PC-3 (cell line): ENCODE measurements at regions not wholly inside any gene's neighbourhood (a gene's known extent, or its start where the extent isn't known, plus 50 kb on each side); places are given as distances from the start of the nearest gene placed in this dataset.

ENCODE experiments used
- ATAC-seq: fragments of 200-7000 bp; cut with Tn5 transposase; 2 replicates; pipeline ENCODE4 v1.9.1; 2020; ENCODE audit warnings: mild to moderate bottlenecking, moderate library complexity
- BruUV-seq: library from RNA; stranded (reverse); fragments of 400-500 nt; replicated peaks from 2 replicates; lab custom pipeline; 2021; lab: Mats Ljungman, UMichigan
- CTCF ChIA-PET: fragments of 300-600 bp; sonication (Branson Sonifier 250); formaldehyde crosslinking; loops from one replicate; lab custom pipeline; 2022; ENCODE audit warnings: antibody characterized with exemption; lab: Charles Lee
- POLR2A ChIA-PET: fragments of 300-600 bp; sonication (Branson Sonifier 250); formaldehyde crosslinking; loops from one replicate; lab custom pipeline; 2022; ENCODE audit warnings: antibody characterized with exemption; ENCODE audit not compliant: unreplicated experiment; lab: Charles Lee
- DNase-seq: peaks from one replicate; pipeline ENCODE4 v3.0.0-alpha.2; 2015
- H2AFZ ChIP-seq: fragments of 300-600 bp; sonication (generic); 2 replicates; pipeline ENCODE4 v1.6.0; 2016; ENCODE audit warnings: antibody characterized with exemption, low read length
- H3F3A ChIP-seq: fragments of 300-600 bp; sonication (generic); one replicate; pipeline ENCODE4 v1.6.0; 2017; ENCODE audit warnings: antibody characterized with exemption, low read length, control low read depth, mild to moderate bottlenecking; ENCODE audit not compliant: unreplicated experiment
- H3K27ac ChIP-seq: fragments of 300-600 bp; sonication (generic); 2 replicates; pipeline ENCODE4 v1.5.1; 2016; ENCODE audit warnings: mild to moderate bottlenecking, low read length
- H3K27me3 ChIP-seq: fragments of 300-600 bp; sonication (generic); 2 replicates; pipeline ENCODE4 v1.6.1; 2016; ENCODE audit warnings: low read length, mixed read lengths
- H3K36me3 ChIP-seq: fragments of 300-600 bp; sonication (generic); 2 replicates; pipeline ENCODE4 v1.6.1; 2016; ENCODE audit warnings: low read depth, mixed run types, low read length, mixed read lengths
- H3K4me1 ChIP-seq: fragments of 300-600 bp; sonication (generic); 2 replicates; pipeline ENCODE4 v1.5.1; 2016; ENCODE audit warnings: low read length; ENCODE audit not compliant: insufficient read depth
- H3K4me2 ChIP-seq: fragments of 300-600 bp; sonication (generic); 2 replicates; pipeline ENCODE4 v1.6.0; 2016; ENCODE audit warnings: low read length
- H3K4me3 ChIP-seq: fragments of 300-600 bp; sonication (generic); 2 replicates; pipeline ENCODE4 v1.5.1; 2016; ENCODE audit warnings: mild to moderate bottlenecking, low read length, mixed read lengths
- H3K79me2 ChIP-seq: fragments of 300-600 bp; sonication (generic); 2 replicates; pipeline ENCODE4 v1.6.1; 2017; ENCODE audit warnings: low read length, mixed read lengths
- H3K9ac ChIP-seq: fragments of 300-600 bp; sonication (generic); 2 replicates; pipeline ENCODE4 v1.6.0; 2016; ENCODE audit warnings: mild to moderate bottlenecking, low read length
- H3K9me2 ChIP-seq: fragments of 300-600 bp; sonication (generic); replicated peaks from 2 replicates; pipeline ENCODE4 v1.6.1; 2016; ENCODE audit warnings: mixed run types, low read length, mixed read lengths
- H3K9me3 ChIP-seq: fragments of 300-600 bp; sonication (generic); 2 replicates; pipeline ENCODE4 v1.6.1; 2016; ENCODE audit warnings: low read length, mixed read lengths
- H4K20me1 ChIP-seq: fragments of 300-600 bp; sonication (generic); 2 replicates; pipeline ENCODE4 v1.6.1; 2016; ENCODE audit warnings: low read length, mixed read lengths
- CTCF ChIP-seq: fragments of 300-600 bp; sonication (generic); conservative IDR thresholded peaks from 2 replicates; pipeline ENCODE4 v1.5.1; 2017; ENCODE audit warnings: antibody characterized with exemption, low read depth, mild to moderate bottlenecking, low read length
- EZH2 ChIP-seq: fragments of 300-600 bp; sonication (generic); IDR thresholded peaks from one replicate; pipeline ENCODE4 v1.6.1; 2017; ENCODE audit warnings: antibody characterized with exemption, mild to moderate bottlenecking, low read length; ENCODE audit not compliant: unreplicated experiment
- EZH2phosphoT487 ChIP-seq: fragments of 300-600 bp; sonication (generic); IDR thresholded peaks from 2 replicates; pipeline ENCODE4 v1.6.1; 2018; ENCODE audit warnings: mild to moderate bottlenecking, antibody characterized with exemption, low read length, borderline replicate concordance
- intact Hi-C: fragments of 100-400 bp; cut with micrococcal nuclease; formaldehyde crosslinking; loops from 2 replicates; pipeline ENCODE4 v1.9.0; 2023

GRCh38 chr17:31596382-31597323, 205.2 kb downstream of the RAB11FIP4 start:
- no peaks in the 10 kb centered on the region for H3K36me3 ChIP-seq
- no TSS peak for BruUV-seq
- intact Hi-C loops, result loop anchor here (2.0 kb wide), 2 partner anchors 16 to 38 kb away; no protein-coding TSS in a partner anchor
- peak overlapping the region; percentile 96 for H3K27ac ChIP-seq
- H3K4me1 ChIP-seq, result peaks cover 32% of the 10 kb centered on the region
- H4K20me1 ChIP-seq, result no peaks in the 10 kb centered on the region
- peak; percentile 98 for ATAC-seq
- no peaks in the 10 kb centered on the region for H3K79me2 ChIP-seq
- H3K27me3 ChIP-seq, result no peaks in the 10 kb centered on the region
- H3F3A ChIP-seq, result no peaks in the 10 kb centered on the region
- peak overlapping the region; percentile 40 for H2AFZ ChIP-seq
- peak; percentile 87 for DNase-seq
- H3K9ac ChIP-seq, result peak overlapping the region; percentile 75
- CTCF ChIA-PET, result interaction anchor here (0.6 kb wide), 1 partner anchor 13 kb away, joined by 5 read pairs; no protein-coding TSS in a partner anchor
- no peaks in the 10 kb centered on the region for H3K9me2 ChIP-seq
- no peaks in the 10 kb centered on the region for H3K9me3 ChIP-seq
- POLR2A ChIA-PET, result no interaction called here
- H3K4me2 ChIP-seq, result peak overlapping the region; percentile 54
- no peak overlapping the region for H3K4me3 ChIP-seq
- TF ChIP-seq EZH2phosphoT487 (no peak), EZH2 (no peak), CTCF (no peak)

GRCh38 chr17:31595666-31596381, 204.3 kb downstream of the RAB11FIP4 start:
- CTCF ChIA-PET, result no interaction called here
- Histone ChIP-seq H4K20me1 (no peaks in the 10 kb centered on the region), H3K9ac (peak overlapping the region; percentile 75), H3F3A (no peaks in the 10 kb centered on the region), H3K9me2 (no peaks in the 10 kb centered on the region), H3K36me3 (no peaks in the 10 kb centered on the region), H3K27ac (peak overlapping the region; percentile 96), H3K27me3 (no peaks in the 10 kb centered on the region), H3K4me3 (no peak overlapping the region), H2AFZ (peak overlapping the region; percentile 40; the same call in 1 of the 2 replicates), H3K79me2 (no peaks in the 10 kb centered on the region), H3K9me3 (no peaks in the 10 kb centered on the region), H3K4me1 (peaks cover 32% of the 10 kb centered on the region), H3K4me2 (peak overlapping the region; percentile 54)
- no TSS peak for BruUV-seq
- POLR2A ChIA-PET, result no interaction called here
- ATAC-seq (peak; percentile 11), DNase-seq (peak; percentile 20)
- intact Hi-C loops, result loop anchor here (2.0 kb wide), 2 partner anchors 15 to 37 kb away; no protein-coding TSS in a partner anchor
- TF ChIP-seq EZH2phosphoT487 (no peak), CTCF (no peak), EZH2 (no peak)
